GM12892 (cell line): ENCODE measurements at regions not wholly inside any gene's neighbourhood (a gene's known extent, or its start where the extent isn't known, plus 50 kb on each side); places are given as distances from the start of the nearest gene placed in this dataset.

Source experiments
- POLR2A ChIP-seq: IDR thresholded peaks from 2 replicates; pipeline ENCODE4 v1.6.1; 2011; ENCODE audit warnings: low read depth, low read length, control low read depth
- POLR2AphosphoS5 ChIP-seq: IDR thresholded peaks from 2 replicates; pipeline ENCODE4 v1.6.1; 2011; ENCODE audit warnings: low read depth, low read length, control low read depth

DNA sequence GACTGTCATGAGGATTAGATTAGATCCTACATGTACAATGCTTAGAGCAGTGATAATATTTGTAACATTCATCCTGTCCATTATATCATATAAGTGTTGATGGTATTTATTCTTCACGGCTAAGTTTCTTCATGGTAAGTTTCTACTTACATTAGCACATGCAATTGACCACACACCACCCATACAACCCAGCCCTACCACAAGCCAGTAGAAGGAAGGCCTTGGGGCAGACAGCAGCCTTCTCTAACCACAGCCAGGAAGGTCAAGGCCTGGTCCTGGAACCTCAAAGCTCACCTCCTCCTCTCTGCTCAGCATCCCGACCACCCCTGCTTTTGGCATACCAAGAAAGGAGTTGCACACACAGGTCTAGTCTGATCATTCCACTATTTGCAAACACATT, 245.2 kb upstream of the SDK2 start:
- TF ChIP-seq POLR2A = no peak
- TF ChIP-seq POLR2AphosphoS5 = no peak
